Activated CD8-positive, alpha-beta memory T cell treated with anti-CD3 and anti-CD28 coated beads for 48 hours (primary cell): ENCODE measurements at regions not wholly inside any gene's neighbourhood (a gene's known extent, or its start where the extent isn't known, plus 50 kb on each side); places are given as distances from the start of the nearest gene placed in this dataset.
"Not testable (repeated sequence)": the region's sequence is repeated elsewhere in the genome, so short reads cannot be mapped to it uniquely, and the experiment has no call there.

ENCODE experiments used
- DNase-seq, 3 experiments: peaks; one replicate each; pipeline ENCODE4 v3.0.0-alpha.2; 2020; ENCODE audit warnings: low read depth in 2 of 3, low spot score in 2 of 3

DNA sequence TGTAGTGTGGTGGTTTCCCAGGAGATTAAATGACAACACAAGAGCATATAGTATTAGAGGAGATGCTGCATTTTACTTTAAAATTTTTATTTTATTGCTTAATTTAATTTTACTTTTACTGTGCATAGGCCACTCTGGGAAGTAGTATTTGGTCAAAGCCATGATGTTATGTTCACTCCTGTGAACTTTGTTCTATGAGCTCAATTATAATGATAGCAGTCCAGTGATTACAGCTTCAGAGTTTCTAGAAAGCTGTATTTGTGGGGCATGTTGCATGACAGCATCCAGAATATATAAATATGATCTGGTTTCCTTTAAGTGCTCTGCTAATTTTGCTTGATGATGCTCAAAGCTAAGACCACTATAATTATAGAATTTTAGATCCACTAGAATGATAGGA, 338.6 kb downstream of the NSUN3 start:
- DNase-seq: no peak

DNA sequence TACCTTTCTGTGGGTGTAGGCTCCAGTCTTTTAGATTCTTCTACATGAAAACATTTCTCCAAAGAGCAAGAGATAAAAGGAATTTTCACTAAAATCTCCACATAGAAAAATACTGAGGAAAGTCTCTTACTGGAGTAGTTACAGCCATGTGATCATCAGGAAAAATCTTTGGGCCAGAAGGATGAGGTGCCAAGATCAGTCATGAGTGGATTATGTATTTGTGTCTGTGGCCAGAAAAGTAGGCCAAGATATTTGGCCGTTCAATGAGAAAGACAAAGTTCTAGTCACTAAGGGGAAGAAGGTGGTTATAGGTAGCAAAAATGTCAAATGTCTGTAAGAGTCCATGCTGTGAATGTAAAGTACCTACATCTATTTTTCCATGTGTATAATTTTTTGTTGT, 339.3 kb downstream of the NSUN3 start:
- no peak for DNase-seq

DNA sequence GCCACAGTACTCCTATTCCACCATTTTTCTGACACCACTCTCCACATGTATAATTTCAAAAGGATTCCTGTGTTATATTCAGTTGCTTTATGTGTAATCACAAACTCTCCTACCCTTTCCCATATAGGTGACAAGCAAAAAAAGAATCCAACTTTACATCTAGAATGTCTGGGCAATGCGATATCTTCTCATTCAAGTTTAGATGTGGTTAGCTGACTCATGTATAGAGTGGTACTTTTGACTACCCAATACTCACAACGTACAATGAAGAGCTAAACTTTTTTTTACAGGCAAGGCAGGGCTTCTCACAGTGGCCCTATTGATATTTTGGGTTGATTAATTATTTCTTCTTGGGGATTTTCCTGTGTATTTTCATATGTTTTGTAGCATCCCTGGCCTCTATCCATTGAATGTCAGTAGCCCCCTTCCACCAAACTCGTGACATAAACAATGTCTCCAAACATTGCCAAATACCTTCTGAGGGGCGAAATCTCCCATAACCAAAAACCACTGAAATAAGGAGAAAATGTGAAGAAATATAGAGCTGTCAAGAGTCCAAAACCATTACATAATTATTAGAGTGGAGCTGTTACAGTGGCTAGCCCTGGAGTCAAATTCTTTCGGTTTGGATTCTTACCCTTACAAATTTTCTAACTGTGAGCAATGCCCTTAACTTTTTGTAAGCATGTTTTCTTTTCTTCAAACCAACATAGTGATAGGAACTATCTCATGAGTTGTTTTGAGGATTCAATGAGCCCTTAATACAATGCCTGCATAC, 342.6 kb downstream of the NSUN3 start:
- no peak for DNase-seq

DNA sequence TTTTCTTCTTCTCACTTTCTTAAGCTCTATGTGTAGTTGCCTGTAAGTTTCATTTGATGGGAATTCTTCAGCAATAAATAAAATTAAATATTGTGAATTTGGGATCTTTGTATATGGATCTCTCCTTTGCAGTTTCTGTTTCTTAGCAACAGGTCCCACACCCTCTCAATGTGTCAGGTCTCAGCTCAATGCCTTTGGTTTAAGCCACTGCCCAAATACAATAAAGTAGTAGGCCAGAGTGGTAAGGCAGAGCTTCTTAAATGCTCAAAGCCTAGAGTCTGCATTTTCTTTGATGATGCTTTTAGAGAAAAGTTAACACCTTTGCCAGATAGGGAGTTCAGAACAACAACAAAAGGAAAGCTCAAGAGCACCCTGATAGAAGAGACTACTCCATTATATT, 343.7 kb downstream of the NSUN3 start:
- DNase-seq: no peak

DNA sequence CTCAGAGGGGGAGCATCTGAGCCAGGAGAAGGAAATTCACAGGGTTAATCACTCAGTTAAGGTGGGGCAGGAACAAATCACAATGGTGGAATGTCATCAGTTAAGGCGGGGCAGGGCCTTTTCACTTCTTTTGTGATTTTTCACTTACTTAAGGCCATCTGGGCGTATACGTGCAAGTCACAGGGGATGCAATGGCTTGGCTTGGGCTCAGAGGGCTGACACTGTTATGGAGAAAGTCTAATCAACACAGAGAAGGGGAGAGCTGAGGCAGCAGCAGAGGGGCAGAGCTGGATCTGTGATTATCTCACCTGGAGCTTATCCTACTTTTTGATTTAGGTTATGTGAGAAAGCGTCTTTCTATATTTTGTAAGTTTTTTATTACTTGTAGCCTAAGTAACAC, 350.1 kb downstream of the NSUN3 start:
- not testable (repeated sequence) for DNase-seq

DNA sequence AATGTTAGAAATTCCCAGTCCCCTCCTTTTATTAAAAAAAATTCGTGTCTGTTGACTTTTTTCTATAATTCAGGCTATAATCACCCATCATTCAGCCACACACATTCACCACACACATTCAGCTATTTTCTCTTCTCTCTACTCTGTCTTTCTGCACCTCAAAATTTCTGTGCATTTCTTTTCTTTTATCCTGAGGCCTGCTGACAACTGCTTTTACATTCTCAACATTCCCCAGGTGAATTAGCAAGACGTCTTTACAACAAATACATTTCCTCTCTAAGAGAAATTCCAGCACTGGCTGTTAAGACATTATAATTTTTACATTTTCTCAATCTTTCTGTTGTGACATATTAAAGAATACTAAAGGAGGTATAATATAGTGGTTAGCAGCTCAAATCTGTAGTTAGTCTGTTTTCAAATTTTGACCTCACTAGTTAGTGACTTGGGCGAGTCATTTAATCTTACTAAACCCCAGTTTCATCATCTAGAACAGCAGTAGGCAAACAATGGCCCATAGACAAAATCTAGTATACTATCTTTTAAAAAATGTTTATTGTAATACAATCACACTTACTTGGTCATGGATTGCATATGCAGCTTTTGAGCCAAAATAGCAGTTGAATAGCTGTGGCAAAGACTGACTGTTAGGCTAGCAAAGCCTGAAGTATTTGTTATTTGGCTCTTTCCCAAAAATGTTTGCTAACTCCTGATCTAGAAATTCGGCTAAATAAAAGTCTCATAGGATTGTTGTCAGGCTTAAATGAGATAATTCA, 350.7 kb downstream of the NSUN3 start:
- DNase-seq: no peak

DNA sequence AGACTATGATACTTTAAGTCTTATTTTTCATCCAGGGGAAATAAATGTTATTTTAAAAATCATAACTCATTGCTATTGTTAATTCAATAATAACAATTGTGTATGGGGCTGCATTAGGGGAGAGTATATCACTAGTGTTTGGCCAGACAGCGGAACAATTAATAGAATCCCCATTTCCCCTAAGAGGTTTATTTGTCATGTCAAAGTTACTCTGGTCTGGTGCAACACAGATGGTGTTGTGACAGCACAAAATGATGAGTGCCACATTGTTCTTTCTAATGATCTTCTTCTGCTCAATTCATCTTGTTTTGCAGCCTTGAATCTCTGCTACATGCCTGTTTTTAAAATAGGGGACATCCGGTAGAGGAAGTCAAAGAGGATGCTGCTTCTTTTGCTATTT, 351.6 kb downstream of the NSUN3 start:
- no peak for DNase-seq

DNA sequence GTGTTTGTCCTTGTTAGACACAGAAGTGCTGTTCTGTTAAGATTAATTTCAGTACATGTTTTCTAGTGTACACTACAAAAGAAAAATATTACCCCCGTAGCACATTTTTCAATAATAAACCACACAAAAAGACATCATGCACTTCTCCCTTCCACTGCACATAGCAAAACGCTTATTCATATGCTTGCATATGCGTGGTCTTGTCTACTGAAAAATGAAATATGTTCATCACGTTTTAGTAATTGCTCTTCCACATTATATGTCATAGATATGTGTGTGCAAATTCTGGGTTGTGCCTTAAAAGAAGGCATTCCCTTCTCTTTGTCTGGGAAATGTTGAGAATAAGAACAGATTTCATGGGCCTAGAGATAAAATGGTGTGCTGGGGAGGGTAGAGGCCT, 353.9 kb downstream of the NSUN3 start:
- no peak for DNase-seq

DNA sequence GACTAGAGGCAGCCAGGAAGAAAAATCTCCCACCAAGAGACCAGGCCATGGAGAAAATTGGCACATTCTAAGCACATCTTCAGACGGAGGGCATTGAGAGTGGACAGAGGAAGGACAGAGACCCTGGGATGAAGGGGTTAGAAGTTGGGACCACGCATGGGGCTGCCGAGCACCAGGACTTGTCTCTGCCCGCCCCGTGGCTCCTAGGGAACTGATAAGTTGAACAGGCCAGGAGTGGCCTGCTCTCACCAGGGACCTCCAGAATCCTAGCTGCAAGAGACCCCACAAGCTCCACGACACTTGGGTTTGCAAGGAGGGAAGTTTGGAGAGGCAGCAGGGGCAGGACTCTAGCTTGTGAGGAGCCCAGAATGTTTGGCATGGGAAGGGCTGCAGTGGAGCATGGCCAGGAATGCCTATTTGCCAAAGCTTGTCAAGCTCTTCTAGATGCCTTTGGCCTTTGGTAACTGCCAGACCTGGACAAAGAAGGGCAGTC, 355.1 kb downstream of the NSUN3 start:
- no peak for DNase-seq

DNA sequence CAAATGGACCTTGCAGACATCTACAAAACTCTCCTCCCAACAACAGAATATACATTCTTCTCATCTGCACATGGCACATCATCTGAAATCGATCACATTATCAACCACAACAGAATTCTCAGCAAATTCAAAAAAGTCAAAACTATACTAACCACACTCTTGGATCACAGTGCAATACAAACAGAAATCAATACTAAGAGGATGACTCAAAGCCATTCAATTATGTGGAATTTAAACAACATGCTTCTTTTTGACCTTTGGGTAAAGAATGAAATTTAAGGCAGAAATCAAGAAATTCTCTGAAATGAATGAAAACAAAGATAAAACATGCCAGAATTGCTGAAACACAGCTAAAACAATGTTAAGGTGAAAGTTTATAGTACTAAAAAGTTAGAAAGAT, 358.1 kb downstream of the NSUN3 start:
- no peak for DNase-seq

DNA sequence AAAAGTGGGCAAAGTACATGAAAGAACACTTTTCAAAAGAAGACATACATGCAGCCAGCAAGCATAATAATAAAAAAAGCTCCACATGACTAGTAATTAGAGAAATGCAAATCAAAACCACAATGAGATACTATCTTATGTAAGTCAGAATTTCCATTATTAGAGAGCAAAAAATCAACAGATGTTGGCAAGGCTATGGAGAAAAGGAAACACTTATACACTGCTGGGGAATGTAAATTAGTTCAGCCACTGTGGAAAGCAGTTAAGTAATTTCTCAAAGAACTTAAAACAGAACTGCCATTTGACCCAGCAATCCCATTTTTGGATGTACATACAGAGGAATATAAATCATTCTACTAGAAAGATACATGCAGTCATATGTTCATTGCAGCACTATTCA, 360.7 kb downstream of the NSUN3 start:
- no peak for DNase-seq

DNA sequence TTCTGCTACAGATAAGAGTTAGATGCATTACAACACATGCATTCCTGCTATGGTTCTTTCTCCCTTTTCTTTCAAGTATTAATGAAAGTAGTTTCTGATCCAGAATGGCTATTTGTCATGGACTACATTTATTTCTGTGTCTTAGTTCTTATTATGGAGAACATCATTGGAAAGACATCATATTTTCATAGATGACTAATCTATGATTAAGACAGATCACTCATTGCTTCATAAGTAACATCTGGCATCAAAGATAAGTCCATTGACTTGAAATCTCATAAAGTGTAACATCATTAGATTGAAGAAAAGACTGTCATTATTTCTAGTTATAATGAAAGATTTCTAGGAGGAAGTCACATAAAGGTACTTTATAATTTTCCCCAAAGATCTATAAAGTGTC, 366.7 kb downstream of the NSUN3 start:
- no peak for DNase-seq

DNA sequence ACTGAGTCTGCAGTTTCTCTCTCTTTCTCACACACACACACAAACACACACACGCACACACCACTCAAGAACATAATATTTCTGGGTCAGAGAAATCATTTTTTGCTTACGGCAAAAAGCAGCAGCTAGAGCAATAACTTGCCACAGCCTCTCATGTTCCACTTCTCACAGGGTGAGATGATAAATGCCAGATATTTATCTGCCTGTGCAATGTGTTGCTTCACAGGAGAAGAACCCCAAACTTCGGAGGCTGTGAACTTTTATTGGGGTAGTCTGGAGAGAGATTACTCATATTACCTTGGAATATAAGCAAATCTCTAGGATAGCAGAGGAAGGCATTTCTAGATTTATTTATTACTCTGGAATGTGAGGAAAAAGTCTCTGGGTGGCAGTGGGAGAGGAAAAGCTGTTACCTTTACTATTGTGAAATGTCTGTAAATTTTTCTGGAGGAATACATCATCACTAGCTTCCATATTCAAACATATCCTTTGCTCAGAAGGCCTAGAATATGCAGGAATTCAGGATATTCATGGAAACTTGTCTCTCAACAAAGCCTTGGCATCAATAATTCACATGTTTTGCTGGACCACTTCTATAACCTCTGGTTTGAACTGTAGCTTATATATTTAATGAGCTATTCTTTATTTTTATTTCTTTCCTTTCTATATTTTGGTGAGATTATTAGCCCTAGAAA, 369.2 kb downstream of the NSUN3 start:
- no peak for DNase-seq

DNA sequence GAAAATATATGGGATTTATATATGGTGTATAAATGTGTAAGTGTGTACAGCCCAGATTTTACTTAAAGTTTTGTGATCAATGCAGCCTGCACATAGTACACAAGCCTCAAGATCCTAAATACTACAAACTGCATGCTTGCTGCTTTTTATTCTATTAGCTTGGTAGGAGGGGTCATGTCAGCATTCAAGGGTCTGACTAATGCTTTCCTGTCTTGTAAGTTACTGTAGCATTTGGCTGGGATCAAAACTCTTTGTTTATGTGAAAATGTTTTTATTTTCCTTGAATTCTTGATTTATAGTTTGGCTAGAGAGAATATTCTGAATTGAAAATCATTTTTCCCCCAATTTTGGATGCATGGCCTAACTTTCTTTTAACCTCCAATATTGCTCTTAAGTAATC, 370.9 kb downstream of the NSUN3 start:
- DNase-seq: no peak

DNA sequence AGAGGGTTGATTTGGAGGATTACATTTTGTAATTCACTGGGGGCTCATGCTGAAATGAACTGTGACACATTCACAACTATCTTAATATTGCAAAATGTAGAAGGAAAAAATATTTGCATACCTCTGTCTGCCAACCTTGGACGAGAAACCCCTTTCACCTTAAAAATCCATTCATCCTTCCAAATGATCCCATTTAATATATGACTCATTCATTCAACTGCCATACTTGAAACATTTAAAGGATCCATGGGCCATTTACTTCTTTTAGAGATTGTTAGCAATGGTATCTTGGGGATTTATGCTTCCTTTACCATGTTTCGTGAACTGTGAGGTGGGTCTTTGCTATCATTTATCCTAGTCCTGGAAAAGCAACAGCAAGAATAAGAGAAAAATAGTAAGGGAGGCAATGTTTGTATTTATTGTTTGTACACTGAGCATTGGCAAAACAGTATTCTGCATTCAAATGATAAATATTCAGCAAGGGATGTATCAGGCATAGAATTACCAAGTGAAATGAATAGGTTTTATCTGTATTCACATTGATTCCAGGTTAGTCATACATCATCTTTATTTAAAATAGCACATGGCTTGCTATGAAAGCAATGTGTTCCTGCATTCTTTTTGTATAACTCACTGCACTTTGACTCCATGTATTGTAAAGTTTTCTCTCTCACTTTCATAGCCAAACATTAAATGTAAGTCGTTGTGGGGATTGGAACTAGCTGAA, 378.1 kb downstream of the NSUN3 start:
- no peak for DNase-seq

DNA sequence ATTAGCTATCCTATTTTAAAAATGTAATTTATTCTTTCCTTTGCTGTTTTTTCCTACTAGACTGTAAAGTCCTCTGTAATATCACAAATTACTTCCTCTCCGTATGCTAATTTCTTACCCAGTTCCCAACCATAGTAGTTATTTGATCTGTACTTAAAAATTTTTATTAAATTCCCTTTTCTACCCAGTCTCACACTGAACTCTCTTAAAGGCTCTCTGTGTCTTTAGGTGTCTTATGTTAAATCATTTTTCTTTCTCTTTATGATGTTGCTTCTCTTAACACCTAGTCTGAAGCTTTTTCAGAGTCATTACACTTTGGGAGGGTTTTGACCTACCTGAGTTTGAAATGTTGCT, 378.6 kb downstream of the NSUN3 start:
- no peak for DNase-seq

DNA sequence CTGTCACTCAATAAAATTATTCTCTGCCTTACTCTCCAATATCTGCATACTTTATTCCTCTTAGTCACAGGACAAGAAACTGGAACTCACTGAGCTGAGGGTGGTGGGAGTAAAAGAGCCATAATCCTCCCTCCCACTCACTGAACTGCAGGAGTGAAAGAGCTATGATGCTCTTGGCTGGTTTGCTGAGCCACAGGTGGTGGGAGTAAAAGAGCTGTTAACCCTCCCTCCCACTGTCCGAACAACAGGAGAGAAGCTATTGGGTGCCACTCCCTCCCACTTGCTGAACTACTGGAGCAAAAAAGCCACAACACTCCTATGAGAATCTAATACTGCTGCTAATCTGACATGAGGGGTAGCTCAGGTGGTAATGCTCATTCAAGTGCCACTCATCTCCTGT, 391.0 kb downstream of the NSUN3 start:
- no peak for DNase-seq

DNA sequence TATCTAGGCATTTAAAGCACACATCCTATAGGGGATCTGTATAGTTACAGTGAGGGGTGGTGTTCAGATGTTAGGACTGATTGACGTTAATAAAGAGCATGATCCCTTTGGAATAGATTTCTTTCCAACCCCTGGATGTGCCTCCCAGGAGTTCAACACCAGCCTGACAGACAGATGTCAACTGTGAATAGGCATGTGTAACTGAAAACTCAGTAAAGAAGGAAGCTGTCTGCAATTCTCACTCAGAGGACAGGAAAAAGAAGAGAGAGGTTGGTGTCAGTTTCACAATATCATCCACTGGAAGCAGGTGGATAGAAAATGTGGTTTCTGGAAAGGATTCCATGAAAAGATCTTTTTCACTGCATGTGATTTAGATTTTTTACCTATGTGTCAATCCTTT, 396.3 kb downstream of the NSUN3 start:
- DNase-seq: no peak

DNA sequence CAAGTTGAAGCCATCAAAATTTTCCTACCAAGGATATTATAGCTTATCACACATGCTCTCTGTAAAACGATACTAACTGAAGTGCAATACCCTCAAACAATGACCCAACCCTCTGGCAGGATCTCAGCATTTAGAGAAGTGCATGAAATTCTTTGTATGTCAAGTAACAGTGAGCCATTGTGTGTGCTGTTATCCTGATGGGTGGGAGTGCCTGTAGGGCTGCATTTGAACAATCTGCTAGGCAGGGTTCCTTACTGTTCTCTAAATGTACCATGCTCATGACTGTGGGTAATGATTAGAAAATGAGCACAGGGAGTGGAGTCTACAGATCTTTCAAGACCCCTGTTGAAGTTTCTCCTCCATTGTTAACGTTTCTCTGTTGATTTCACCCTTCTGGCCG, 398.1 kb downstream of the NSUN3 start:
- DNase-seq: no peak

DNA sequence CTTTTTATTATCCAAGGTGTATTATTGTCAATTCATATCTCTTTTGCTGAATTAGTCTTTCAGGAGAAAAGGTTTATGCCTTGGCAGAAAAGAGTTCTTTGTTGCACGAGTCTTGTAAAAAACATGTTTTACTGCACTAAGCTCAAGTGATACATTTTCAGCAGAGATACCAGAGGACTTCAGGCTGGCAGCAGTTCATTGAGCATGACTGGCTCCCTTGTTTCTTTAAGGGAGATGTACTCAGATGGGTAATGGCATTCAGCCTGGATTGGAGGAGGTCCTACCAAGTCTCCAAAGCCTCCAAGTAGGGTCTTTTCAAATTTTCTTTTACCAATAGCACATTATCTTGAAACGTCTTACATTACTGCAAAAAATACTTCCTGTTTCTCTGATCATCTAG, 400.1 kb downstream of the NSUN3 start:
- DNase-seq: no peak

DNA sequence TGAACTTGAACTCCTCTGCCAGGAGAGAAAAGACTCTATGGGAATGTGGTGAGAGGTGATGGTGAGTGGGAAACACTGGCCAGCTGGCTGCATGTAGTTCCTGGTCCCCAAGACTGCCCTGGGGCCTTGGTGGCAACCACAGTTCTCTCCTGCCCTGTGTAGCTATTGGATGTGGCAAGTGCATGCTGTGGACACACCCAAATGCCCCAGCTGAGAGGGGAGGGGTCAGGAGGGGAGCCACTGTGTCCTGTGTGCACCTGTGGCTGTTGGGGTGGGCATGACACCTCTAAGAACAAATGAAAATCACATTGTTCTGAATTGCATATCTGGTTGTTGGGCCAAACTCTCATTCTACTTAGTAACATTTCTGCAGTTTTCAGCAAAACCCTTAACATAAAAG, 409.6 kb downstream of the NSUN3 start:
- no peak for DNase-seq
